ENCODE measurements at regions not wholly inside any gene's neighbourhood (a gene's known extent, or its start where the extent isn't known, plus 50 kb on each side); places are given as distances from the start of the nearest gene placed in this dataset.

DNA sequence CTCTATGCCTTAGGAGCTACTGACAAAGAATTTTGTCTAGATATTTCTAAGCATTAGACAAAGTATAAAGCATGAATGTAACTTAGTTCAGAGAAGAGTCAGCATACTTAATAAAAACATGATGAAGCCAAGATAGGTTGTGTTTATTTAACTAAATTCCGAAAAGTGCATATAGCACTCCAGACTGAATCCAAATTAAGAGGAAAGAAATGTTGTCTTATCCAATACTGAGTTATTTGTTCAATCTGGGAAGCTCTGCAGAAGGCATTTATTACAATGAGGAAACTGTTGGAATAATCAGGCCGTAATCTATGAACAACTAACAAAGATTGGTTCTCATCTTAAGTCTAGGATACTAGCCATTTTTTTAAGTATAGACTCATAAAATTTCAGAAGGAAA is 100.2 kb downstream of the TNFSF18 start:
- DNase-seq (ENCODE audit: low read depth in 2 of 2), result no peak

DNA sequence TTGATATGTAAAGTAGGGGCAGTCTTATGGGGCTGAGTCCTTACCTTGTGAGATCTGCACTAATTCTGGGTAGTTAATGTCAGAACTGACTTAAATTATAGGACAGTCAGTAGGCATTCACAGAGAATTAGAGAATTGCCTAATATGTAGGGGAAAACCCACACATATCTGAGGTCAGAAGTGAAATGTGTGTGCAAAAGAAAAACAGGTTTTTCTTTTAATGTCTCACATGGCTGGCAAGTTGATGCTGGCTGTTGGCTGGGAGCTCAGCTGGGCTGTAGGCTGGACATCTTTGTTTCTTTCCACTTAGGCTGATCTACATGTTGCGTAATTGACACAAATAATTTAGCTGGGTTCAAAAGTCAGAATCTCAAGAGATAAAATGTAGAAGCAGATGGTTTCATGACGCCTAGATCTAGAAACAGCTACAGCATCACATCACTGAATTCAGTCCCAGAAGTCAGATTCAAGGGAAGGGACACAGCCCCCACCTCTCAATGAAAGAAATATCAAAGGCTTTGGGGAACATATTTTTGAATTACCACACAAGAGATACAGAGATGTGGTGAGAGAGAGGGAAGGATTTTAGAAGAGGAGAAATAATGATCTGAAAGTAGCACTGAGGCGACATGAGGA is 98.9 kb downstream of the TNFSF18 start:
- DNase-seq (ENCODE audit: low read depth in 2 of 2), result no peak

DNA sequence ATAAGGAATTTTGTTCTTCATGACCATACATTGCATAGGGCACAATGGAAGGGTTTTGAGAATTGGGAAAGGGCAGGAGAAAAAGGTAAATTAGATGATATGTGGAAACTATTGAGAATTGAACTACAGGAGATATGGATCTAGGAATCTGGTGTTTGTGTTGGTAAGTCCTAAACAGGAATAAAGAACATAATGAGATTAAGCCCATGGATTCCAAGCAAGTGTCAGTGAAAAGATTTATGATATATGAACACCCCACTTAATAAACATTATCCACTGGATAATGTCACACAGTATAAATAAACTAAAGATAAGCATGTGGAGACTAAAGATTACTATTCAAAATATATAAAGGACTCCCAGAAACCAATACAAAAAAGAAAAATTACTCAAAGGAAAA is 98.2 kb downstream of the TNFSF18 start:
- DNase-seq (ENCODE audit: low read depth in 2 of 2), result no peak

DNA sequence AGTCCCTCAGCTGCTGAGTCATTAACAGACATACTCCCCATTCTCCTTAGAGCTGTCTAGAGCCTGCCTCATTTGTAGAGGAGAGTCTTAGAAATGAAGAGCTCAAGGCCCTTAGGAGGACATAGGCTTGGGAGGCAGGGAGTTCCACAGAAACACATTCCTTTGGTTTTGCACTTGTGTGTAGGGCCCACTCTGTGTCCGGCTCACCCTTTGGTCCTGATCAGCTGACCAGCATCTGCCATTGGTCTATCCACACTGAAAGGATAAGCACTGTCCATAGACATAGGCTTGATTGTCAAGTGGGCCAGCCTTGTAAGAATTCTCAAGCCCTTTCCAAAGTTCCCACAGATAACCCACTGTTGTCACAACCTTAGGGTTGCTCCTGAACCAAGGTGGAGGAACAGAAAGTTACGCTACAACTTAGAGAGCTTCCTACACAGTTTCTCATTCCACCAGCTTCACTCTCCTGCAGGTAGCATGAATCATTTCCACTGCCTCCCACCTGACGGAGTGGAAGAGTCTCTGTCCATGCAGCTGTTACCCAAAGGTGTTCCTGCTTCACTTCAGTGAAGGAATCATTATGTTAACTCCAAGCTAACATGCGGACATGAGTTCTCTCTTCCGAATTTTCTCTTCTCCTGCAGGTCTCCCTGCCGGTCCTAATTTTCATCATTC is 96.1 kb downstream of the TNFSF18 start:
- DNase-seq (ENCODE audit: low read depth in 2 of 2), result no peak

DNA sequence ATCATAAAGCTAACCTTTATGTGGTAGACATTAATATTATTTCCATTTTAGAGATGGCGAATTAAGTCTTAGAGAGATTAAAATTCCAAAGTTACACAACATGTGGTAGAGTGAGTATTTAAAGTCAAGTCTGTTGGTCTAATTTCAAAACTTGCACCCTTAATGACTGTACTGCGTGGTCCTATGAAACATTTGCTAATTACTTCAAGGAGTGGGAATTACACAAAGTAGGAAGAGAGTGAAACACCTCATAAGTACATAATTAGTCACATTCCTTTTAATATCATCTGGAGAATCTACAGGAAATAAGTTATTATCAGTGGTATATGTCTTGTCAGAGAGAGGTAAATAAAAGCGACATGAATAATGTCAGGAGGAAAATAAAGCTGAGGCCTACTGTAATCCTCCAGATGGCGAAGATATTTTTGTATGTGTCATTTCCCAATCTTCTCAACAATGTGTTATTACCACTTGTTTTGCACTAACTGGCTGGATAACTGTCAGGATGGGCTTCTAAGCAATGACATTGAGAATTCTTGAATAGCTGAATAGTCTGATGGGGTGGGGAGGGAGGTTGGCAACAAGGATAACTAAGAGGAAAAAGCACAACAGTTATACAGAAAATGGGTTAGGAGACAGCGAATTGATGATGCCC is 95.5 kb downstream of the TNFSF18 start:
- peak in 1 of 2 donors; percentile 86 for DNase-seq (ENCODE audit: low read depth in 2 of 2)

DNA sequence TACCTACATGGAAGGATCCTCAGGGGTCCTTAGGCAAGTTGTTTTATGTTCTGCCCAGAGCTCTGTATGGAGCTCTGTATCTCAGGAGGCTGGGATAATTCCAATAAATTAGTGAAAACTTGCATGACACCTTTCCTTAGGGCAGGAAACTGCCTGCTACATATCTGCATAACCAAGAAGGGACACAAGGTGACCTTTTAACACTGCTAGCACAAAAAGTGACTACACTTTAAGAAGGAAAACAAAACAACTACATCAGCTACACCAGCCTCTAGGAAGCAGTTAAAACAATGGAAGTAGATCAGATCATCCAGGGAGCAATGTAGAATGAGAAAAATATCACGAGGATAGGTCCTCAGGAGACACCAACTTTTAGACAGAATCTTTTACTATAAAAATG is 93.9 kb downstream of the TNFSF18 start:
- peak in 1 of 2 donors; percentile 69 for DNase-seq (ENCODE audit: low read depth in 2 of 2)

DNA sequence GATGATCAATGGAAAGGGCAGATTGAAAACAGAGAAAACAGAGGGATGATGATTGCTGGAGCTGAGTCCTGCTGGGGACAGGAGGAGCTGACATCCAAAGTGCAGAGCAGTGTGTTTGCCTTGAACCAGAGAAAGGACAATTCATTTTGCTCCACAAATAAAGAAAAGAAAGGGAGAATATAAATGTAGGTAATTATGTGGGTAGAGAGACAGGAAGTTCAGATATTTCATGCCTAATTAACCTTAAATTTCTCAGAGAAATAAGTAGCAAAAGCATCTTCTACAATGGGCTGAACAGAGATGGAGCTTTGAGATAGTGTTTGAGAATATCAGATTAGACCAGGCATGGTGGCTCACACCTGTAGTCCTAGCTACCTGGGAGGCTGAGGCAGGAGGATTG is 93.2 kb downstream of the TNFSF18 start:
- DNase-seq (ENCODE audit: low read depth in 2 of 2), result no peak

DNA sequence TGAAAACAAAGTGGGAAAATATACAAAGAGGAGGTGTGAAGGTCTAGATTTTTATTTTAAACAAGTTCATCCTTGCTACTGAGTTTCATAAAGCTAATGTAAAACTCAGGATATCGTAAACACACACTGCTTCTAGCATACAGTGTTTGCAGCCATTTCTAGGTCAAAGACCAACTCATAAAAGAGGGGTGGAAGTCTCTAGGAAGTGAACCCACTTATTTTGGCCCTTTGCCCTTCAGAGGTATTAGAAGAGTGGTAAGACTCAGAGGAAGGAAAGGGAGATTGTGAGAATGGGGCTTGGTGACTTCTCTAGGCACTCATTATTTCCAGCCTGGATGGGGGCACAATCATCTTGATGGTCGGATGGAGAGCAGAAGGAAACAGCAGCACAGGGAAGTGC is 91.2 kb downstream of the TNFSF18 start:
- no peak for DNase-seq (ENCODE audit: low read depth in 2 of 2)

DNA sequence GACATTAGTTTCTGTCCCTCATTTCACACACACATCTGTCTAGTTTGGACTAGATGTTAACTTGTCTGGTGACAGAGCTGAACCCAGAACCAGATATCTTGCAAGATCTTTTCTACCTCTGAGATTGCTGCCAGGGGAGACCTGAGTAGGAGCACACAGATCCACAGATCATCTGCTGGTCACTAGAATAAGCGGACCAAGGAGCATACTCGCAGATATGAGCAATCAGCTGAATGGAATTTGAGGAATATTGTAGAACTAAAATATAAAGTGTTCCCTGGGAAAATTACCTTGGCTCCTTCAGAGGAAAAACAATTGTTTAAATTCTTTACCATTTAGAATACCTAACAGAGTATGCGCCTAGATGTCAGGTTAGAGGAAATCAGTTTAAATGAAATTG is 90.7 kb downstream of the TNFSF18 start:
- DNase-seq (ENCODE audit: low read depth in 2 of 2), result no peak

DNA sequence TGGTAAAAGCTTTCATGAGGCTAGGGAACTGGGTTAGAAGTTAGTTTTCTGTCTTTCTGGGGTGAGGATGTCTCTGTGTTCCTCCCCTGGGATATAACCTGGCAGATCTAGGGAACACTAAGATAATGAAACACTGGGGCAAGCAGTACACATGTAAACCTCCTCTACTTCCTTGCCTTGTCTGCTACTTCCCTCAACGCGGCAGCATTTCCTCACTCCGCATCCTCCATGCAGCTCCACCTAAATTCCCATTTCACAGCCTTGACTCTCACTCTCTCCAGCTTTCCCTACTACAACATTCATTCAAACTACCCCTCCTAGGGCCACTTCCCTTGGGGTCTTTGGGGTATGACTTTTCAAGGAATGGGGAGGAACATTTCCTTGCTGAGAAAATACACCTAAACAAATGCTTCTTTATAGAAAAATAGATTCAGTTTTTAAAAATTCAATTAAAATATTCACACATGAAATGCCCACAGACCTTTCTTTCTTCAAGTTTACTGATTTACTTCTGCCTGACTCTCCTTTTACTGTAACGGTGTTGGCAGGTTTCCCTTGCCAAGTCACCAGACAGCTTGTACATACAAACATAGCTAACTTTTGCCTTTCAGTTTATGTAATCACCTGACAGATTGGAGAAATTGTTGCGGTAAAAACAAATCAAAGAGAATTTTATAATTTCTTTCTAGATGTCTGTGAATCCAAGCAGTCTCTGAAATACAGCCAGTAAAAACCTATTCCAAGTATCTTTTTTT is 90.1 kb downstream of the TNFSF18 start:
- DNase-seq (ENCODE audit: low read depth in 2 of 2), result peak in 1 of 2 donors; percentile 36

DNA sequence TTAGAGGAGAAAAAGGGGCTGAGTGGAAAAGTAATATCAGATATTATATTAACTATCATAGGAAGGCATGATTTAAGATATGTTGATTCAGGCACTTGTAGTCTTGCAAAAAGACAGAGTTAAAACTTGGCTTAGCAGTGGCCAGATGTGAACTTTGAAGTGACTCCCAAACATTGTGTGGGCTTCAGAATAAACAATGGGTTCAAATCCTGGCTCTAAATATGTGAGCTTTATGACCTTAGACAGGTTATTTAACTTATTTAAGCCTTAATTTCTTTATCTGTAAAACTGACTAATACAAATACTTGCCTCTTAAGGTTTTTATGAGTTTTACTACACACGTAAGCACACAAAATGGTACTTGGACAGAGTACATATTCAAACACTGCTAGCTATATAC is 85.9 kb downstream of the TNFSF18 start:
- no peak for DNase-seq (ENCODE audit: low read depth in 2 of 2)

DNA sequence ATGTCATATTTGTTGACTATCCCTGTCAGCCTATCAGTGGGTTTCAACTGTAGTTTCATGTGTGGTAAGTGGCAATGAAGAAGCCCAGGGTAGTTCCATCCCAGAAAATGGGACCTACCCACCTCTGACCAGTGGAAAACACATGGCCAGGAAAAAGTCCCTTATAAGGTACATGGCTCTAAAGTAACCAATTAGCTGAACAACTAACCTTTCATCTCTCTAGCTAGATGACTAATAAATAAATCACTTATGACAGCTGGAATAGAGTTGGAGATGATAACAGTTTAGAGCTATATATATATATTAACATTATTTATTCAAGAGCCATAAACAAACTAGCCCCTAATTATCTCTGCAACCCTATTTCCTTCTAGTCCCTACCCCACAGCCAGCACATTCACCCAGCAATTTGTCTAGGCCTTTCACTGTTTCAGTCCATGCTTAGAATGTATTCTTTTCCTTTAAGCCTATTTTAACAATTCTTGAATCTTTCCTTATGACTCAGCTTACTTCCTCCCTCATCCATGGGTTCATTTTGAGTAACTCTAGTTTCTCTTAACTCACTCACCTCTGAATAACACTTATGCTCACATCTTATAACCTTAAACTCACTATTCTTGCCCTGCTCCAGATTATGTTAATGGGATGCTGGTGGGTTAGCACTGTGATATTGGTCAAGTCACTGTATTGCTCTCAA is 83.7 kb downstream of the TNFSF18 start:
- DNase-seq (ENCODE audit: low read depth in 2 of 2), result no peak

DNA sequence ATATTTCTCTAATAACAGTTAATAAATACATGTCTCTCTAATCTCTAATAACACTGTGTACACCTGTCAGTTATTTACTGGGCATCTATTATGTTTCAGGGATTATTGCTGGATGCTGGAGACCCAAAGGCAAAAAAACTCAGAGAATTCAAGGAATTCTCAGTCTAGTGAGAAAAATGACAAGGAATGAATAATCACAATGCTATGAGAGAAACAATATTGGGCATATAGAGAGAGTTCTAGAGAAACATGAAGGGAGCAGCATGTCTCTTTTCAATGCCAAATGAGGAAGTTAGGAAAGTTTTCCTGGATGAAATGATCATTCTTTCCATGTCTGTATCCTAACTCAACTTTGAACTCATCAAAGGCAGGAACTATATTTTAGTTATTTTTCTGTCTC is 82.8 kb downstream of the TNFSF18 start:
- no peak for DNase-seq (ENCODE audit: low read depth in 2 of 2)

DNA sequence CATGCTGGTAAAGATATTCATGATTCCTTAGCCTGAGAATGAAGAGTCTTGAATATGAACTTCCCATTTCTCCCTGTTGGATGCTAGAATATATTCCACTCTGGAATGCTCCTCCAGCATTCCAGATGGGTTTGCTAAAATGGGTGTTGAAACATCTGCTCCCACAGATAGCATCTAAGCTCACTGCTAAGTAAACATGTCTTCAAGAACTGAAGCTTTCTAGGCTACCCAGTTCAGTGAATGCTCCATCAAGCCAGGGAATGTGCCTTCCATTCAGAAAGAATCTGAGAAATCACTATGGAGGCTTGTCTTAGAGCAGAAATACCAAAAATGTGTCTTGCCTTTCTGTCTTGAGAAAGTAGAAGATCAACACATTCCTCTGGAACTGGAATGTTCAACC is 81.1 kb downstream of the TNFSF18 start:
- no peak for DNase-seq (ENCODE audit: low read depth in 2 of 2)

DNA sequence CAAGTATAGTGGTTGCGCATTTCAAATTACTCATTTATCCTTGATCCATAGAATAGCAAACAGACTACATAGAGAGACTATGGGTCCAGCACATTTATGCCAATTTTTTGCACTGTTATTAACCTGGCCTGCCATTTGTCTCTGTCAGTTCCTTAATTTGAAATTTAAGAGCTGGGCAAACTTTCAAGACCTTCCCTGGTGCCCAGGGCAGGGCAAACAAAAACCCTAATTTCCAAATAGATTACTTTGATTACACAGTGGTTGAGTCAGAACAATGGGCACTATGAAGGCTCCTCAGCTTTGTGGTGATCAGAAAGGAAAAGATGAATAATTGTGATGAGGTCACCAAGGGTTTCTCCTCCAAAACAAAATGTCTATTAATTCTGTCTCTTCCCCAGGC is 80.6 kb downstream of the TNFSF18 start:
- DNase-seq (ENCODE audit: low read depth in 2 of 2), result no peak

DNA sequence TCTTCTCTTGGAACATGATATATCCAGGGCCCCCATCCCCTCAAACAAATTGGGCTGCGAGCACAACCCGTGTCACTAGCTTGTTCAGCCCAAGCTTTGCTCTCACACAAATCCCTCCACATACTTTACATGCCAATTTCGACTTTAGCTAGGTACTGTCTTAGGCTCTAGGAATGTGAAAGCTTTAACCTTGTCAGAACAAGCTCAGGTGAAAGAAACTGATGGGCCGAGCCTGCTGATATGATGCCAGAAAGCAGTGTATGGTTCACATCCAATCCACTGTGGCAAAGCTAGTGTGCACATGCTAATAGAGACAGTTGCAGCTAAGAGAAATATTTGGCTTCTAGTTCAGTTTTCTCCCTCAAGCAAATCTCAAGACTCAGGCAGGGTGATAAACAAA is 79.5 kb downstream of the TNFSF18 start:
- DNase-seq (ENCODE audit: low read depth in 2 of 2), result no peak

DNA sequence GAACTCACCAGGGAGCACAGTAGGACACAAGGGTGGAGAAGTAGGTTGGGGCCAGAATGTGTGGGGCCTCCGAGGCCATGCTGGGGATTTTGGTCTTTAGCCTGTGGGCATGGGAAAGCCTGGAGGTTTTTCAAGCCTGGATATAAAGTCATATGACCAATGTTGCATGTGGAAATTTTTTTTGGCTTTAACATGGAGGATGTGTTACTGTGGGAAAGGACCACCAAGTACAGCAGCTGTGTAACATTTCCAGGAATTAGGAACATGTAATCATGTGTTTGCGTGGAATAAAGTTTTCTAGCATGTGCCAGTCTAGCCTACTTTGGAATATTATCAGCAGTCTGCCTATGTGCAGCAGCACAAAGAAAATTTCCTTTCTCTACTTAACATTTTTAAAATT is 78.5 kb downstream of the TNFSF18 start:
- DNase-seq (ENCODE audit: low read depth in 2 of 2), result no peak

DNA sequence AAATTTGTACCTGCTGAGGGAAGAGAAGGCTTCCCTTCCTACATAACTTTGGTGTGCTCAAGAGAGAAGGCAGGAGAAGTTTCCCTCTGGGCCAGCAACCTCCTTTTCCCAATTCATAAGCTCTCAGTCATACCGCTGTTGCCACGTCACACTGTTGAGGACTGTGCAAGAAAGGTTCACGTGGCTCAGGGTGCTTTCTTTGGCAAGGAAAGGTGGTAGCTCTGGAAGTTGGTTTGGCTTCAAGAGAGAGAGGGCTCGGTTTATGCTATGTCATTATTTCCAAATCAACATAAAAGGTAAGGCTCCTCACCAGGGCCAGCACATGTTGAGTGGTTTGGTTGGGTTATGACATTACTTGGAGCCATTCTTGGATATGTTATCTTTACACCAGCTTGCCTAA is 77.3 kb downstream of the TNFSF18 start:
- no peak for DNase-seq (ENCODE audit: low read depth in 2 of 2)

DNA sequence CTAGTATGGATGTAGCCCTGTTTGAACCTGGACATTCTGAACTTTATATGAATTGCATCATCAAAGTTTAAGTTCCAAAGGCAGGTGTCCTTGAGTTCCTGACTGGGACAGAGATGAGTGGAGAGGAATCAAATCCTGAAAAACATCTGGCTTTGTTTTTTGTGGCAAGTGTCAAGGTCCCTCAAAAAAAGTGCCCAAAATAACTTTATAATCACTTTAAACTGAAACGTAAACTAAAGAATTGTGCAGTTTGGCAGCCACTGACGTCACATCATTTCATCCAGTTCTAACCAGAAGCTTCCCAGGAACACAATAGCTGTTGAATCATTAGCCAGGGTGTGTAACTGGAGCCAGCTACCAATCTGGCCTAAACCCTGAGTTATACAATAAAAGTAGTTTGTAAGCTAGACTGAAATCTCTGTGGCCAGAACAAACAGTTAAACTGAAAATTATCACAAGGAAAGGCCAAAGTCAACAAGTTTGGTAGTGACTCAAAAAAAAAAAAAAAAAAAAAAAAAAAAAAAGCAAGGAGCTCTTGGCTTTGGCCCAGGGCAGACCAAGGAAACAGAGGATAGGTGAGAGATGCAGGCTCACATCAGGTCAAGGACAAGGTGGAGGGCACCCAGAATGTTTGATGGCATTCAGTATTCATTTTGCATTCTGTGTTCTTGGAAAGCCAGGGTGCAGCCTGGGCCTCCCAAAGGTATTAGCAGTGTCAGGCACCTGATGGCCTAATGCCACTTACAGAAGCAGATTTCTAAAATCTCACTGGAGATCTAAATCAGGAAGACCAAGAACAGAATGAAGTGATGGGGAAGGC is 74.3 kb downstream of the TNFSF18 start:
- peak; percentile 68 to 90 for DNase-seq (ENCODE audit: low read depth in 2 of 2)

DNA sequence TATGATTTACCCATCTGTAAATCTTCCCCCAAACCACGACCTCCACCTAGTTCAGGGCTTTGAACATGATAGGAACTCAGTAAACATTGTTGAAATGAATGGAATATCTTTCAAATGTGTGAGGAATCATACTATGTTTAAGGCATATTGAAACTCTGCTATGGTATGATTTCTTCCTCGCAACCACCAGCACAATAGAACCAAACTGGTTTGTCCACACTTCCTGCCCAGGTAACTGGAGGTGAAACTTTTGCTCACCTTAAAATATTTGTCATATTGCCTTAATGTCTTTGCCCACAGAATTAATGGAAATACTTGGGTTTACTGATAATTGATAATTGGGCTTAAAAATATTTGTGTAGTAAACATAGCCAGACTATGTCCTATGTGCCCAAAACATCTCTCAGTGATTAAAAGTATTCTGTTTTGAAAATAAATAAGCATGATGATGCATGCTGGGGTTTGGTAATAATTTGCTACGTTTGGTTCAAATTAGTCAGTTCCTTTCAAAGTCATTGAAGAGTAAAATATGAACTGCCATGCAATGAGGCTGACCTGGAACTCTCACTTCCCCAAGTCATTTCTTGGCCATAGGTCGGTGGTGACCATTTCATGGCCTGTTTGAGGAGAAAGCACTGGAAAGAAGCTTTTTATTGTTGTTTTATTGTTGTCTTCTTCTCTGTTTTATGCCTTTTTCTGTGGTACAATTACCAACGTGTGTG is 73.3 kb downstream of the TNFSF18 start:
- no peak for DNase-seq (ENCODE audit: low read depth in 2 of 2)

Measured in dermis microvascular lymphatic vessel endothelial cell (primary cell).